A673 (cell line): ENCODE measurements at regions not wholly inside any gene's neighbourhood (a gene's known extent, or its start where the extent isn't known, plus 50 kb on each side); places are given as distances from the start of the nearest gene placed in this dataset.

ENCODE experiments used
- CTCF ChIP-seq: fragments of 300-800, 200-600 bp; sonication (generic); conservative IDR thresholded peaks from 2 replicates; pipeline ENCODE4 v1.5.1; 2017; ENCODE audit warnings: low read depth, mild to moderate bottlenecking, antibody characterized with exemption, low read length, moderate library complexity, mixed read lengths
- EZH2 ChIP-seq: fragments of 200-600 bp; sonication (generic); IDR thresholded peaks from 2 replicates; pipeline ENCODE4 v1.6.1; 2017; ENCODE audit warnings: borderline replicate concordance, low read depth, mild to moderate bottlenecking, mixed read lengths, antibody characterized with exemption, low read length; ENCODE audit not compliant: poor library complexity, severe bottlenecking

- TF ChIP-seq CTCF (no peak), EZH2 (no peak)
Measured at GRCh38 chr1:190634134-190634533, 156.5 kb upstream of the BRINP3 start.
